Transverse colon (tissue), 4 donors: ENCODE measurements at regions not wholly inside any gene's neighbourhood (a gene's known extent, or its start where the extent isn't known, plus 50 kb on each side); places are given as distances from the start of the nearest gene placed in this dataset.

Source experiments
- DNase-seq: peaks from one replicate; pipeline ENCODE4 v3.0.0-alpha.2; 2019
- H3K27ac ChIP-seq, 4 donors: fragments of 200-600 bp; sonication (generic); 2 replicates each; pipeline ENCODE4 v1.5.1; 2016 to 2018; ENCODE audit warnings: inconsistent platforms in 4 of 4
- H3K27me3 ChIP-seq: fragments of 200-600 bp; sonication (generic); 2 replicates; pipeline ENCODE4 v1.5.1; 2017; ENCODE audit warnings: inconsistent platforms
- H3K36me3 ChIP-seq, 4 donors: fragments of 200-600 bp; sonication (generic); 2 replicates each; pipeline ENCODE4 v1.5.1; 2017 to 2019; ENCODE audit warnings: inconsistent platforms in 4 of 4
- H3K4me1 ChIP-seq, 4 donors: fragments of 200-600 bp; sonication (generic); 2 replicates each; pipeline ENCODE4 v1.5.1; 2017 to 2020; ENCODE audit warnings: inconsistent platforms in 4 of 4
- H3K4me3 ChIP-seq, 4 donors: fragments of 200-600 bp; sonication (generic); 1 replicate in 1 of 4; 2 replicates in 3 of 4; pipeline versions ENCODE4 v1.5.1 to v1.6.1; 2017 to 2019; ENCODE audit warnings: inconsistent platforms in 4 of 4
- H3K9me3 ChIP-seq, 2 donors: fragments of 200-600 bp; sonication (generic); 2 replicates each; pipeline ENCODE4 v1.5.1; 2017 to 2019; ENCODE audit warnings: inconsistent platforms in 2 of 2
- EP300 ChIP-seq: sonication (generic); formaldehyde crosslinking; IDR thresholded peaks from one replicate; pipeline ENCODE4 v1.6.1; 2017; ENCODE audit warnings: antibody characterized with exemption, low read depth
- POLR2A ChIP-seq: fragments of 450-650 bp; IDR thresholded peaks from one replicate; pipeline ENCODE4 v1.6.1; 2016; ENCODE audit warnings: antibody characterized with exemption, mild to moderate bottlenecking, moderate library complexity
- POLR2AphosphoS5 ChIP-seq, 3 donors: sonication (generic); formaldehyde crosslinking; IDR thresholded peaks; one replicate each; pipeline ENCODE4 v1.6.1; 2016; ENCODE audit warnings: antibody characterized with exemption in 3 of 3
- WGBS, 2 donors: methylation state at CpG; one replicate each; pipeline ENCODE4 v1.1.5; 2018; ENCODE audit warnings: low coverage in 1 of 2; 5-methylcytosine and 5-hydroxymethylcytosine counted together
- in situ Hi-C, 4 donors: fragments of 200-750 bp; cut with MboI; loops; one replicate each; pipeline versions ENCODE4 v1.15.0 to v1.15.1; 2017; ENCODE audit warnings: low sequenced_read_pairs in 3 of 4, low pct_ligation_motif_present in 1 of 4, low pct_unique_long_range_greater_than_20kb in 1 of 4
- intact Hi-C: fragments of 100-400 bp; cut with DNase I; formaldehyde crosslinking; loops from one replicate; pipeline ENCODE4 v1.15.1; 2023; ENCODE audit warnings: low total_unique reads
- TF ChIP-seq, protein P1 (sequence below), 5 experiments: fragments of 200-600 bp in 3 of 5; fragments of 450-650 bp in 2 of 5; sonication (generic) in 3 of 5; IDR thresholded peaks; 1 replicate in 2 of 5; 2 replicates in 3 of 5; pipeline ENCODE4 v1.5.1; 2016 to 2017; ENCODE audit warnings: antibody characterized with exemption in 5 of 5, inconsistent platforms in 3 of 5, mild to moderate bottlenecking in 2 of 5, moderate library complexity in 1 of 5

DNA sequence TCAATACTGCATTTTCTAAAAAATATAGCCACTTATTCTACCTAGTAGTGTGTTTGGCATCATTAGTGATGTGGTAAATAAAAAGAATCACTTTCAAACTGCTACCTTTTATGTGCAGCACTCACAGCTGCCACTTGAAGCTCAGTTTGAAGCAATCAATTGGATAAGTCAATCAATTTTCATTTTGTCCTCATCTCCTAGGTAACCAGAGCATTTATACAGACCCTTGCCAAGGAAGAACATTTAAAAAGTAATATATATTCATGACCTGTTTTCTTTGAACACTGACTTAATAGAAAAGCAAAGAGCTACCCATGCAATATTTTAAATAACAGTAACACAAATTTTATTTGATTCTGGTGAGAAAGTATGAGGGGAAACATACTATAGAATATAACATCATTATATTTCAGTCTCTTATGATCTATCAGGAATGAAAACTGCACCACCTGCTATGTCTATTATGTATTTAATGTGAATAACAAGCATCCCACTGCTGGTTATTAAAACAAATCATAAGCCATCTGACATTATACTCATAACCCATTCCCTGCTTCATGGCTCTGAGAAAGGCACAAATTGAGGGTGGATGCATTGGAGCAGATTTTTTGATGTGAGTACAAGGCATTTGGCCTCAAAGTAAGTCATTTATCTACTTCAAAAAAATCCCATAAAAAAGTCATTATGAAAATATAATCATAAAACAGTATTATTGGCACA lies 168.4 kb upstream of the C21orf91 start:
- Histone ChIP-seq H3K36me3 (no peaks in the 10 kb centered on the region), H3K27ac (no peak overlapping the region), H3K9me3 (peaks cover 0 to 9% of the 10 kb centered on the region in 2 donors), H3K4me3 (no peak overlapping the region), H3K4me1 (no peaks in the 10 kb centered on the region), H3K27me3 (no peaks in the 10 kb centered on the region)
- intact Hi-C loops: no loop called here
- no peak for DNase-seq
- in situ Hi-C loops: no loop called here
- TF ChIP-seq EP300 (no peak), POLR2AphosphoS5 (IDR thresholded peaks at IDR 0.05) (no peak), POLR2A (no peak)
- TF ChIP-seq, protein P1, sequence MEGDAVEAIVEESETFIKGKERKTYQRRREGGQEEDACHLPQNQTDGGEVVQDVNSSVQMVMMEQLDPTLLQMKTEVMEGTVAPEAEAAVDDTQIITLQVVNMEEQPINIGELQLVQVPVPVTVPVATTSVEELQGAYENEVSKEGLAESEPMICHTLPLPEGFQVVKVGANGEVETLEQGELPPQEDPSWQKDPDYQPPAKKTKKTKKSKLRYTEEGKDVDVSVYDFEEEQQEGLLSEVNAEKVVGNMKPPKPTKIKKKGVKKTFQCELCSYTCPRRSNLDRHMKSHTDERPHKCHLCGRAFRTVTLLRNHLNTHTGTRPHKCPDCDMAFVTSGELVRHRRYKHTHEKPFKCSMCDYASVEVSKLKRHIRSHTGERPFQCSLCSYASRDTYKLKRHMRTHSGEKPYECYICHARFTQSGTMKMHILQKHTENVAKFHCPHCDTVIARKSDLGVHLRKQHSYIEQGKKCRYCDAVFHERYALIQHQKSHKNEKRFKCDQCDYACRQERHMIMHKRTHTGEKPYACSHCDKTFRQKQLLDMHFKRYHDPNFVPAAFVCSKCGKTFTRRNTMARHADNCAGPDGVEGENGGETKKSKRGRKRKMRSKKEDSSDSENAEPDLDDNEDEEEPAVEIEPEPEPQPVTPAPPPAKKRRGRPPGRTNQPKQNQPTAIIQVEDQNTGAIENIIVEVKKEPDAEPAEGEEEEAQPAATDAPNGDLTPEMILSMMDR (IDR thresholded peaks at IDR 0.05): no peak

GRCh38 chr21:17981060-17981740 lies 162.0 kb upstream of the C21orf91 start:
- Histone ChIP-seq H3K4me3 (no peak overlapping the region), H3K27ac (no peak overlapping the region), H3K36me3 (no peaks in the 10 kb centered on the region), H3K4me1 (no peaks in the 10 kb centered on the region), H3K9me3 (no peaks in the 10 kb centered on the region), H3K27me3 (no peaks in the 10 kb centered on the region)
- WGBS, 2 donors: 69 to 74% methylated on average over 4 of the region's 4 CpGs
- DNase-seq: no peak
- intact Hi-C loops: no loop called here
- in situ Hi-C loops: no loop called here
- no peak for TF ChIP-seq POLR2AphosphoS5 (IDR thresholded peaks at IDR 0.05)
- no peak for TF ChIP-seq POLR2A
- TF ChIP-seq, protein P1 (IDR thresholded peaks at IDR 0.05): no peak

GRCh38 chr21:17979763-17980162 lies 160.6 kb upstream of the C21orf91 start:
- TF ChIP-seq POLR2AphosphoS5 (IDR thresholded peaks at IDR 0.05): no peak
- no peak for TF ChIP-seq POLR2A
- TF ChIP-seq, protein P1 (IDR thresholded peaks at IDR 0.05): no peak
- no peak for TF ChIP-seq EP300
- Histone ChIP-seq H3K9me3 (no peaks in the 10 kb centered on the region), H3K27ac (no peak overlapping the region), H3K27me3 (no peaks in the 10 kb centered on the region), H3K4me1 (no peaks in the 10 kb centered on the region), H3K4me3 (no peak overlapping the region), H3K36me3 (no peaks in the 10 kb centered on the region)
- intact Hi-C loops: no loop called here
- DNase-seq: no peak
- in situ Hi-C loops: no loop called here
- WGBS, 2 donors: 50 to 74% methylated on average over 1 of the region's 1 CpG

- Histone ChIP-seq H3K4me3 (no peak overlapping the region), H3K27me3 (no peaks in the 10 kb centered on the region), H3K27ac (no peak overlapping the region), H3K9me3 (no peaks in the 10 kb centered on the region), H3K4me1 (no peaks in the 10 kb centered on the region), H3K36me3 (no peaks in the 10 kb centered on the region)
- in situ Hi-C loops (no loop called here), intact Hi-C loops (no loop called here)
- WGBS, 2 donors: 79 to 100% methylated on average over 2 to 3 of the region's 3 CpGs
- DNase-seq: no peak
- no peak for TF ChIP-seq EP300
- no peak for TF ChIP-seq POLR2AphosphoS5 (IDR thresholded peaks at IDR 0.05)
- no peak for TF ChIP-seq POLR2A
- TF ChIP-seq, protein P1 (IDR thresholded peaks at IDR 0.05): no peak
Measured at GRCh38 chr21:17978895-17979294, 159.7 kb upstream of the C21orf91 start.
